AG08396 (cell line): ENCODE measurements at regions not wholly inside any gene's neighbourhood (a gene's known extent, or its start where the extent isn't known, plus 50 kb on each side); places are given as distances from the start of the nearest gene placed in this dataset.

Experiments used
- DNase-seq: peaks from one replicate; pipeline ENCODE4 v3.0.0; 2012; ENCODE audit warnings: low spot score, mixed read lengths

GRCh38 chr9:105146677-105147076 lies 97.8 kb upstream of the SLC44A1 start:
- DNase-seq: no peak

- no peak for DNase-seq
These were observed 97.2 kb upstream of the SLC44A1 start for GRCh38 chr9:105147110-105147871.

- no peak for DNase-seq
These were observed 96.0 kb upstream of the SLC44A1 start for GRCh38 chr9:105148328-105149006.

DNA sequence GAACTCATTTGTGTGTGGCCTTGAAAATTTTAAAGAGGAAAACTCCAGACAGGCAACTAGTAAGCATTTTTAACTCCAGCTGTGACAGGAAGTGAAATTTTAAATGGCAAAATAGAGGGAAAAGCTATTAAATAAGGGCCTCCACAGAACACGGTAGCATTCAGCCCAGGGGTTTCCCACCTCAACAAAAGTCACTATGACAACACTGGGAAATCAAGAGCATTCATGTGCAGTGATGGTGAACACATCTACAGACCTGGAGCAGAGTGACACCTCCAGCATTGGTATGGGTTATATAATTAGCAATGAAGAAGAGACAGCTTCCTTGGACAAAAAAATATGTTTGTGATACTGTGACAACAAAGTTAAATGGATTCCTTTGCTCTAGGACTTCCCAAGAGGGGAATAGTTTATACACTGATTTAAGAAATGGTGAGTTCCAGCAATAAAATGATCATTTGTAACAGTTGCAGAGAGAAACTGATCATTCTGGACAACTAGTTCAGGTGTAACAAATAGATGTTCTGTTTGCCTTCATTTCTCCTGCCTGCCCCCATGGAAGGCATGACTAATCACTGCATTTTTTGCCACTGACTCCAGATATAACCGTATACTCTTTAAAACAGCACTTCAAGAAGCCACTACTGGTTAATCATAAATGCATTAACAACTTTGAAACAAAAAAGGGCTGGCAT lies 93.3 kb upstream of the SLC44A1 start:
- DNase-seq: no peak

DNA sequence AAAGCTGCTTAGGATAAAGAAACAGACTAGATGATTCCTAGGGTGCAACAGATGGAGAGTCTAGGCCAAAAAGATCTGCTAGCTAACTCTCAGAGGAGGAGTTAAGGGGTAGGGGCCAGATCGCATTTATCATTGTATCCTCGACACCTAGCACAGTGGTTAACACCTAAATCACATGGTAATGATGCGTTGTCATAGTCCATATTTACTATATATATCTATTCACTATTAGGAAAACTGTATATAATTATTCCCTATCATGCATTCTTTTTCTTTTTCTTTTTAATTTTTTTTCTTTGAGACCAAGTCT lies 92.8 kb upstream of the SLC44A1 start:
- no peak for DNase-seq

DNA sequence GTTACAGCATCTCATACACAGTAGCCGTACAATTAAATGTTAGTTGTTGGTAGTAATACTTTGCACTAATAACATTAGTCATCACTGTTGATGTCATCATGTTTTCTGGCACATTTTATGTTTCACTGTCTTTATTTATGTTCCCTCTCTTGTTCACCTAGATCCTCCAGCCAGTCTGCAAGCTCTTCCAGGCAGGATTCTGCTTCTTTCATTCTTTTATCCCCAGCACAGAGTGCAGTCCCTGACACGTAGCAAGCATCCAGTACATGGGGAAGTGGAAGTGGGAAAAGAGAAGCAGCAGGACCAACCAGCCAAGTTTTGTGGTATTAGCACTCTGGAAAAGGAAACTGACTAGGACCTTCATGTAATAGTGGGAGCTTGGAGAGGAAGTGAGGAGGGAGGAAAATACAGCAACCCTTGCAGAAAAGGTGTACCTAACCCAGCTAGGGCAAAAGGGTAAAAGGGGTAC lies 89.7 kb upstream of the SLC44A1 start:
- DNase-seq: no peak

DNA sequence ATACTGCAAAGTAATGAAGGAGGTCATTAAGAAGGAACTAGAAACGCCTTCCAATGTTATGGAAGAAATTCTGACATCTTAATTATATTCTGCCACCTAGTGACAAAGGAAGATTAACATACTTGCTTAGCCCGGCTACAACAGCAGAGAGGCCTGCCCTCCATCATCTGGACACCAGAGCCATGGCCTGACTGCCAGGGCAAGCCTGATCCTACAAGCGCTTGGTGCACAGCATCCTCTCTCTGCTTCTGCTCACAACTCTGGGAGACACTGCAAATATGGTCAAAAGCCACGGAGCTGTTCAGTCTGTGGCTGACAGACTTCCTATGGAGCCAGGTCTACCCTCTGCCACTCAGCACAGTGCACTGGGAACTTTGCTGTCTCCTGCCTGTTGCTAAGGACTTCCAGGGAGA lies 87.3 kb upstream of the SLC44A1 start:
- peak; percentile 72 for DNase-seq

GRCh38 chr9:105158020-105158419 lies 86.4 kb upstream of the SLC44A1 start:
- DNase-seq: no peak

DNA sequence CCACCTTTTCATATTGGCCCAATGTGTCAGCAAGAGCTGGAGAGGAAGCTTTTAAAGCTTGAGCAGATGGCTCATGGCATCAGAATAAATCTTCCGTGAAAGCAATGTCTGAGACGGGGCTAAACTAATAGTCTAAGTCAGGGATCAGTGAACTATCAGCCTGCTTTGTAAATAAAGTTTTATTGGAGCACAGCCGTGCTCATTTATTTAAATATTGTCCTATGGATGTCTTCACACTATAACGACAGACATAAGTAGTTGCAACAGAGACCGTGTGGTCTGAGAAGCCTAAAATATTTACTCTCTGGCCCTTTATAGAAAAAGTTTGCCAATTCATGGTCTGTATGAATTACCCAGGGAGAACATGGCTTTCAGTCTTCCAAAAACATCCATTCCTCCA lies 85.6 kb upstream of the SLC44A1 start:
- DNase-seq: no peak

DNA sequence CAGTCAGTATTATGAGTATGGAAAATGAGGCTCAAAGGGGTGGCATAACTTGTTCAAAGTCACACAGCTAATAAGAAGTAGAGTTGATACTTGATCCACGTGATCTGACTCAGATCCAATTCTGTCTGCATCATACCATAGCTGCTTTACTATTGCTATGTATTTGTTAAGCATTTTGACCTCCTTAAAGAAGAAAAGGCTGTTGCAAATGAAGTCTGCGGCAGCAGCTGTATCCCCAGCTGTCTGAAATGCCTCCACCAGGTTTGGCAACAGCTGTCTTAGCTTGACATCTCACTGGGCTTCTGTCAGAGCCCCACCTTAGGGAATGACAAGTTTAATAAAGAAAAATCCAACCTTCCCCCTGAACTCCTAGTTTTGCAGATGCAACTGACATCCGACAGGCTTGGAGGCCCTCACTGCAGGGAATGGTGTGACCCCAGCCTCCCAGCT lies 75.6 kb upstream of the SLC44A1 start:
- no peak for DNase-seq

GRCh38 chr9:105171076-105171475 lies 73.4 kb upstream of the SLC44A1 start:
- DNase-seq: no peak

DNA sequence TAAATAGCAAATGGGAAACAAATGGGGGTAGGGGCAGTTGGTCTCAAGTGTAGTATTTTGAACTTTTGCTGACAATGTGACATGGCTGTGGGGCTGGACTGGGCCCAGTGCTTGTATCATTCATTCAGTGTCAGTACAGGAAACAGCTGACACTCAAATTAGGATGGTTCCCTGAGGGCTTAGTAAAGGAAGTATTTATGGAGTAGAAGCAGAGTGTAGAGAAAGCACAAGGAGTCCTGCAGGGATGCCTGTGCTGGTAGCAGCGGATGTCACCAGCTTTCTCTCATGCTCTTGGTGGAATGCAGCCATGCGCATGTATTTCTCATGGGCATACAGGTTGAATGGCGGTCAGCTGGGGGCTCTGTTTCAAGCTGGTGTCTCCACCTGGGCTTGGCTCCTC lies 72.9 kb upstream of the SLC44A1 start:
- DNase-seq: no peak

GRCh38 chr9:105172436-105172835 lies 72.0 kb upstream of the SLC44A1 start:
- DNase-seq: no peak

DNA sequence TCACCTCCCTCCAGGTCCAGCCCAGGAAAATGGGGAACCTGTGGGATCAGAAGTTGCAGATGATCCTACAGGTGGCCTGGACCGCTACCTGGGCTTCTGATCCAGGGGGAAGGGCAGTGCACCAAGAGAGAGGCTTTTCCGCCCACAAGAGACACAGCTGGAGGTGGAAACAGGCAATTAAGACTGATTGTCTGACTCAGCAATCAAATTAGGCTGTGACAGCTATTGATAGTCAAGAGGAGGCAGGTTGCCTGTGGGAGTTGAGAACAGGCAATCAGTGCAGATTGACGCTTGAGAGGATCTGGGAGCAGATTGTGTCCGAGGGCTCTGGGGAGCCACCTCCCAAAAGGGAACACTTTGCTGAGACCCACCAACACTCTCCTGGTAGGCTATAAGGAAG lies 71.1 kb upstream of the SLC44A1 start:
- DNase-seq: no peak

GRCh38 chr9:105173826-105174225 lies 70.6 kb upstream of the SLC44A1 start:
- no peak for DNase-seq

- no peak for DNase-seq
These were observed 68.3 kb upstream of the SLC44A1 start for GRCh38 chr9:105176194-105176593.

DNA sequence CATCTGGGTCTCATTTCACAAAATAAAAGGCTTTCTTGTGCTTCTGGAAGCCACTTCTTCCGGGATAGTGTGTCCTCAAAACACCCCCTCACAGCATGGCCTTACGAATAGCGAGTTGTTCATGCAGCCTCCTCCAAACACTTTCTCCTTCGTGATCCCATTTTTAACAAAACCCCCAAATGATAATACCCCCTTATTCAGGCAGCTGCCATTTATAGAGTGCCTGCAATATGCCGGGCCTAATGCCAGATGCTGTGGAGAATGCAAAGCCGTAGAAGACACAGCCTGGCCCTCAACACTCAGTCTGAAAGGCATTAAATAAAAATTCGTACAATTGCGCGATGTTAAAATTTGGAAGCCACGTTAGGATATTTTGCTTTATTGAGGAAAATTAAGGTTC lies 66.4 kb upstream of the SLC44A1 start:
- no peak for DNase-seq

GRCh38 chr9:105187781-105188180 lies 56.7 kb upstream of the SLC44A1 start:
- peak; percentile 20 for DNase-seq

GRCh38 chr9:105188746-105189145 lies 55.7 kb upstream of the SLC44A1 start:
- no peak for DNase-seq

DNA sequence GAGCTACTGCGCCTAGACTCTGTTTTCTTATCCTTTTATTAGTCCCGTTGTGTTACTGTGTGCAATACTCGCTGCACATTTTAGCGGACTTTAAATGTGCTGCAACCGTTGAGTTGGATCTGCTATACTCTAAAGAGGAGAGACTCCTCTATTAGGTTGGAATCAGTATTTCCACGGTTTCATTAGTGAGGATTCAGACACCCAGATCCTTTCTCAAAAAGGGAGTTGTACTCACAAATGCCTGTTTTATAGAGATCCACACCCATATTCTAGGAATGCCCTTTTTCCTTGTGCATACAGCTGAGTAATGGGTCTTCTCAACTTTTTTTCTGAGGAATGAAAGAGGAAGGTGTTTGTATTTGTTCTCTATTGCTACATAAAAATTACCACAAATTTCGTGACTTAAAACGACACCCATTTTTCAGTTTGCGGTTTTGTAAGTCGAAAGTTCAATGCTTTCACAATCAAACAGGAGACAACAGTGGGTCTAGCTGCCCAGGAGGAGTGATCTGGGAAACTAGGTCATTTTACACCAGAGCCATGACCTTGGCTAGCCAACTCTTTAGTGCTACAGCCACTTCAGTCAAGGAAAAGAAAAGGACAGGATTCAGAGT lies 52.8 kb upstream of the SLC44A1 start:
- DNase-seq: peak; percentile 13

- no peak for DNase-seq
These were observed 50.9 kb upstream of the SLC44A1 start for GRCh38 chr9:105193560-105193959.

DNA sequence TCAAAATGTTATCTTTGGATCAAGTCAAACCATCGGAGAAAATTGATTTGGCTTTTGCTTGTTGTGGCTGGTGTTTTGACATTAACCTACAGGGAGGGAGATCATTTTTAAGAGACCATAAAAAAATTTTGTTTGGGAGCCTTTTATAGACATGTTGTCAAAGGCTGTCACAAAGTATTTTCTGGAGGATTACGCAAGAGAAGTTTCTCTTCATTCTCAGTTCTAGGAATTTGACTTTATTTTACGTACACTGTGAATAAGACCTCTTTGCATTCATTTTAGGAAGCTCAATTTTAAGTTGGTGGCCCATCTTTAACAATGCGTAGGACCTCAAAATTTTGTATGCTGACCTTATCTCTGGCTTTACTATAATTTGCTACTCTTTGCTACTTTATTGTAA lies 50.2 kb upstream of the SLC44A1 start:
- no peak for DNase-seq
